Neural cell (in vitro differentiated cells): ENCODE measurements at regions not wholly inside any gene's neighbourhood (a gene's known extent, or its start where the extent isn't known, plus 50 kb on each side); places are given as distances from the start of the nearest gene placed in this dataset.

Source experiments
- TF ChIP-seq, protein P1 (sequence below): fragments of 450-650 bp; IDR thresholded peaks from 2 replicates; pipeline ENCODE4 v1.5.1; 2014; ENCODE audit warnings: antibody characterized with exemption, mild to moderate bottlenecking, moderate library complexity; ENCODE audit not compliant: poor library complexity, severe bottlenecking
- TF ChIP-seq, protein P2 (sequence below): IDR thresholded peaks from 2 replicates; pipeline ENCODE4 v1.6.1; 2012; ENCODE audit warnings: borderline replicate concordance

- TF ChIP-seq, protein P1, sequence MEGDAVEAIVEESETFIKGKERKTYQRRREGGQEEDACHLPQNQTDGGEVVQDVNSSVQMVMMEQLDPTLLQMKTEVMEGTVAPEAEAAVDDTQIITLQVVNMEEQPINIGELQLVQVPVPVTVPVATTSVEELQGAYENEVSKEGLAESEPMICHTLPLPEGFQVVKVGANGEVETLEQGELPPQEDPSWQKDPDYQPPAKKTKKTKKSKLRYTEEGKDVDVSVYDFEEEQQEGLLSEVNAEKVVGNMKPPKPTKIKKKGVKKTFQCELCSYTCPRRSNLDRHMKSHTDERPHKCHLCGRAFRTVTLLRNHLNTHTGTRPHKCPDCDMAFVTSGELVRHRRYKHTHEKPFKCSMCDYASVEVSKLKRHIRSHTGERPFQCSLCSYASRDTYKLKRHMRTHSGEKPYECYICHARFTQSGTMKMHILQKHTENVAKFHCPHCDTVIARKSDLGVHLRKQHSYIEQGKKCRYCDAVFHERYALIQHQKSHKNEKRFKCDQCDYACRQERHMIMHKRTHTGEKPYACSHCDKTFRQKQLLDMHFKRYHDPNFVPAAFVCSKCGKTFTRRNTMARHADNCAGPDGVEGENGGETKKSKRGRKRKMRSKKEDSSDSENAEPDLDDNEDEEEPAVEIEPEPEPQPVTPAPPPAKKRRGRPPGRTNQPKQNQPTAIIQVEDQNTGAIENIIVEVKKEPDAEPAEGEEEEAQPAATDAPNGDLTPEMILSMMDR: no peak
- TF ChIP-seq, protein P2, sequence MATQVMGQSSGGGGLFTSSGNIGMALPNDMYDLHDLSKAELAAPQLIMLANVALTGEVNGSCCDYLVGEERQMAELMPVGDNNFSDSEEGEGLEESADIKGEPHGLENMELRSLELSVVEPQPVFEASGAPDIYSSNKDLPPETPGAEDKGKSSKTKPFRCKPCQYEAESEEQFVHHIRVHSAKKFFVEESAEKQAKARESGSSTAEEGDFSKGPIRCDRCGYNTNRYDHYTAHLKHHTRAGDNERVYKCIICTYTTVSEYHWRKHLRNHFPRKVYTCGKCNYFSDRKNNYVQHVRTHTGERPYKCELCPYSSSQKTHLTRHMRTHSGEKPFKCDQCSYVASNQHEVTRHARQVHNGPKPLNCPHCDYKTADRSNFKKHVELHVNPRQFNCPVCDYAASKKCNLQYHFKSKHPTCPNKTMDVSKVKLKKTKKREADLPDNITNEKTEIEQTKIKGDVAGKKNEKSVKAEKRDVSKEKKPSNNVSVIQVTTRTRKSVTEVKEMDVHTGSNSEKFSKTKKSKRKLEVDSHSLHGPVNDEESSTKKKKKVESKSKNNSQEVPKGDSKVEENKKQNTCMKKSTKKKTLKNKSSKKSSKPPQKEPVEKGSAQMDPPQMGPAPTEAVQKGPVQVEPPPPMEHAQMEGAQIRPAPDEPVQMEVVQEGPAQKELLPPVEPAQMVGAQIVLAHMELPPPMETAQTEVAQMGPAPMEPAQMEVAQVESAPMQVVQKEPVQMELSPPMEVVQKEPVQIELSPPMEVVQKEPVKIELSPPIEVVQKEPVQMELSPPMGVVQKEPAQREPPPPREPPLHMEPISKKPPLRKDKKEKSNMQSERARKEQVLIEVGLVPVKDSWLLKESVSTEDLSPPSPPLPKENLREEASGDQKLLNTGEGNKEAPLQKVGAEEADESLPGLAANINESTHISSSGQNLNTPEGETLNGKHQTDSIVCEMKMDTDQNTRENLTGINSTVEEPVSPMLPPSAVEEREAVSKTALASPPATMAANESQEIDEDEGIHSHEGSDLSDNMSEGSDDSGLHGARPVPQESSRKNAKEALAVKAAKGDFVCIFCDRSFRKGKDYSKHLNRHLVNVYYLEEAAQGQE: no peak
Measured at GRCh38 chr16:55039511-55039910, 108.8 kb downstream of the IRX5 start.
